HuH-7 (cell line): ENCODE measurements at regions not wholly inside any gene's neighbourhood (a gene's known extent, or its start where the extent isn't known, plus 50 kb on each side); places are given as distances from the start of the nearest gene placed in this dataset.

ENCODE experiments used
- DNase-seq: peaks from one replicate; pipeline ENCODE4 v3.0.0; 2011; ENCODE audit warnings: low spot score

DNA sequence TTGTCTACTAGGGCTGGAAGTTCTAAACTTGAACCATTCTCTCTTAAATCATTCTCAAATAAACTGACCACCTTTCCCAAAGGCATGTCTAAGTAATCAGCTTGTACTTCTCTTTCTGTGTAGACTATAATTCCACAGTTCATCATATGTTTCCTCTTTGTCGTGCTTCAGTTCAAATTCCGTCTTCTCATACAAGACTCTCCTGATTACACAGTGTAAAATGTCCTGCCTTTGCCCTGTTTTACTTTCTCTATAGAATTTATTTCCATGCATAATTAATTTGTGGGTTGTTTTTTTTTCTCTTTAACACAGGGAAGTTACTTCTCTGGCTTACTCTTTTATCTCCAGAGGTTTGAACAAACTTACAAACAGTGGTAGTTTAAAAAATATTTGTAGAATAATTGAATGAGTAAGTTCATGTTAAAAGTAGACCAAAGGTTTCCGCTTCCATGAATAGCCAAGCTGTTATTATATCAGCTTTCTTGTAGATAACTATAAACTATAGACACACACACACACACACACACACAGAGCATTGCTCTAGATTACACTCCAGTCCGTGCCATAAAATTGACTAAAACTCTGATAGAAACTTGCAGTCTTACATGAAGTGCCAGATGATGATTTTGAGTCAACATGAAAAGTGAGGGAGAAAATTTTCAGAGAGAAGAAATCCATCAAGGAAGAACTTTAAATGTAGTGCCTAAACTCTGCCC is 119.0 kb downstream of the SUCNR1 start:
- DNase-seq = no peak

DNA sequence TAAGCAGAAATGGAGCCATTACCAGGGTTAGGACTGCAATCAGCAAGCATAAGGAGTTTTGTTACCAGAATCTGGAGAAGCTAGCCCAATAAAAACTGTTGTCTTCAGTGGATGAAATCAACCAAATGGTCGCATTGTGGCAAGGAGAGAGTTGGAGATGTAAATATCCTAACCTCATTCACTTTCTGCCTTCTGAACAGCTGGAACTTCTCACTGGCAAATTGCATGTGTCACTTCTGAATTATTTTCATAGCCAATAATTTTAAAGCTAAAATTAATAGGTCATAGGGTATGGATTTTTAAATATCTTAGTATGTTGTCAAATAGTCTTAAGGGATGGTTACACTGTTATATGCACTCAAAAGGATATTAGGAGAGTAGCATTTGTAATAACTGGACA is 121.6 kb downstream of the SUCNR1 start:
- no peak for DNase-seq

DNA sequence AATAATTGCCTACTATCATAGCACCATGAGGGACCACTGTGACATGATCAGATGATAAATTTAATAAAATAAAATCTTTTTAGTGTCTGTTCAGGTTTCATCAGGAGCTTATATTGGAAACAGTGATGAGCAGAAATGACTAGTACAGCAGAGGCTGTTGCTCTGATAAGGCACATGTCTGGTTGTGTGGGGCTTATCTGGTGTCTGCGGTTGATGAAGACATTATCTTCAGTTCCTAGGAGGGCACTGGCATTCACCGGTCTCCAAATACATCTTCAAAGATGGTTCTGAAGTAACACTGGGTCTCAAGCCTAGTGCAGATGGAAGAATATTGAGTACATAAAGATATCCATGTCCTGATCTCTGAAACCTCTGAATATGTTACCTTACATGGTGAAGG is 125.3 kb downstream of the SUCNR1 start:
- DNase-seq = no peak

DNA sequence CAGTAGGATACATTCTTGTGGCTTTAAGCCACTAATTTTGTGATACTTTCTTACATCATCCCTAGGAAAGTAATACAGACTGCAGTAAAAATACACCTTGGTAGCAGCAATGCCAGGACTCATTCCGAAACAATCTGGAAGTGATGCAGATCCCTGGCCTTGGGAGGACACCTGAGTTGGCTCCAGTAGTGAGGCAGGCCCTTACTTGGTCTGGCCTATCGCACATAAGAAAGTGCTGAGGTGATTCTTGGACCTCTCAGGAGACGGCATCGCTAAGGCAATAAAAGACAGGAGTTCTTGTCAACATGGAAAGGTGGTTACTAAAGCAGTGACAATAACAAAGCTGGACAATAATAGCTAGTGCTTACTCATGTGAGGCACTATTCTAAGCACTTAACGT is 126.5 kb downstream of the SUCNR1 start:
- no peak for DNase-seq

DNA sequence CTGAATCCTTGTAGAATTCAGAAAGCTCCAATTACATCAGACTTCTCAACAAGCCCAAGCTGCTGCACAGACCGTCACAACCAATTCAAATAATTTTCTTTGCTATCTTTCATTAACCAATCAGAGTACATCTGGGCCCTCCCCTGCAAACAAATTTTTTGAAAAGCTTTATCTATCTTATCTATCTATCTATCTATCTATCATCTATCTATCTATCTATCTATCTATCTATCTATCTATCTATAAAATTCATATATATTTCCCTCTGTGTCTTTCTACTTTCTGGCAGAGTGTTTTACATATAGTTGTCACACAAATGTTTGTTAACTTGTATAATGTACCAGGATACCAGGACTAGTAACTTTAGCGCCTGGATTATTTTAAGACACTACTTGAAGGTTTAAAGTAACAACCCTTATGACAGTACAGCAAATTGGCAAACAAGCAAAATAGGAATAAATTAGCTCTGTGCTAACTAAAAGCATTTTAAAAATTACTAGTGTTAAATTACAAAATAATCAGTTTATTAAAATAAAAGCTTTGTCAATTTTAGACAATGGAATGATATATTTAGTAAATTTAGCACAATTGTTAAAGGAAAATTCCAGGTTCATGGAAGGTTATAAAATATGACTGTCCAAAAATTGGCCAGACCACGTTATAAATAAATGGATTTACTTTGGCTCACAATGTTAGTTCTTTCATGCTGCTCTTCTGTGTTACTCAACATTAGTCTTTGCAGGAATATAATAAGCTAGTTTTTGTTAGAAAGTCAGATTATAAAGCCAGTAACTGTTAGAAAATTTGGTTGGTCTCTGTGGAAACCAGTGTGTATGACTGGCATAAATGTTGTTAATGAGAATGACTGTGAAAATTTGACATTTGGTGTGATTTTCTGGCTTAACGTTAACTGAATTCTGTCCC is 138.6 kb downstream of the SUCNR1 start:
- no peak for DNase-seq

DNA sequence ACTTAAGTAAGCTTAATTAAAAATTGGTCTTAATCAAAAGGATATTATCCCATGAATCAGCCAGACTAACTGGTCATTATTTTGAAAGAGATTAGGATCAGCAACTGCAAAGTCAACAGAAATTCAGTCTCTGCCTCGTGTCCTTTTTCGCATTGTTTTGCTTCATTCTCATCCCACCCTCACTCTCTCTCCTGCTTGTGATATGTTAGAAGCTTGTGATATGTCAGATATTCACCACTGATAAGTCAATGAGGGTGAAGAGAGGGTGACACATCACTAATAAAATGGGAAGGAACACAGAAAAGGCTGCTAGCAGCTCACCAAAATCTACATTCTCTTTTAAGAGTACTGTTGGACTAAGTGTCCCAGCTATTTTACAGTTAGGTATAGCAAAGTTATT is 146.1 kb downstream of the SUCNR1 start:
- DNase-seq = no peak

DNA sequence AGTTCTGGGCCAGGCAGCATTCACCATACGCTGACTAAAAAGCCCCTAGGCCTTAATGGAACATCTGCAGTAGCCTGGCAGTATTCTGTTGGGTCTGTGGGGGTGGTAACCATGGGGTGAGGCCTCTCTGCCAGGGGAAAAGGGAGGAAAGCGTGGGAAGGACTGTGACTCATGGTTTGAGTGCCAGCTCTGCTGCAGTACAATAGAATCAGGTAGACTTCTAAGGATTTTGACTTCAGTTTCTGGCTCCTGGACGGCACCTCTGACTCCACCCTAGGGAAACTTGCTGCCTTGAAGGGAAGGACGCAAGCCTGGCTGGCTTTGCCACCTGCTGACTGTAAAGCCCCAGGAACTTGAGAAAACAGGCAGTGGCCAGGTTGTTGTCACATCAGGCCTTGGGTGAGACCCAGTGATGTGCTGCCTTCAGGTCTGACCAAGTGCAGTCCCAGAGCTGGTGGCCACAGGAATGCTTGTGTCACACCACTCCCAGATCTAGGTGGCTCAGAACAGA is 148.6 kb downstream of the SUCNR1 start:
- DNase-seq = no peak

DNA sequence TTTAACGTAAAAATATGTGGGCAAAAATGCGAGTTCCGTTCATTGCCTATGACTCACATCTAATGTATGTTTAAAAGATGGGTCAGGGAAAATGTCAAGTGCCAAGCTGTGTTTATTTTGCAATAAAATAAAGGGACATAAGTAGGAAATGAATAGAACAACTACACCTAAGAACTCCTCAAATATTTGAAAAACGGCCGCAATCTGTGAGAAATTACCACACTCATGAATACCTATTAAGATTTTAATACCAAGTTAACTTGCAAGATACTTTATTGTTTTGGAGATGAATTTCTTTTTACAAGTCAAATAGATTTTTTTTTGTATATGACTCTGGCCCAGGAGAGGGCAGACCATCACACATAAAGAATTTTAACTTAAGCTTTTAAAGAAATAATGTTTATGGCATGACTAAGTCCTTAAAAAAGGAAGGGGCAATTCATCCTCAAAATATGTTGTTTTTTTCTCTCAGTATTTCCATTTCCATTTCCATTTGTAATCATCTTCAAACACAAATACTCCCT is 152.7 kb downstream of the SUCNR1 start:
- DNase-seq = no peak

DNA sequence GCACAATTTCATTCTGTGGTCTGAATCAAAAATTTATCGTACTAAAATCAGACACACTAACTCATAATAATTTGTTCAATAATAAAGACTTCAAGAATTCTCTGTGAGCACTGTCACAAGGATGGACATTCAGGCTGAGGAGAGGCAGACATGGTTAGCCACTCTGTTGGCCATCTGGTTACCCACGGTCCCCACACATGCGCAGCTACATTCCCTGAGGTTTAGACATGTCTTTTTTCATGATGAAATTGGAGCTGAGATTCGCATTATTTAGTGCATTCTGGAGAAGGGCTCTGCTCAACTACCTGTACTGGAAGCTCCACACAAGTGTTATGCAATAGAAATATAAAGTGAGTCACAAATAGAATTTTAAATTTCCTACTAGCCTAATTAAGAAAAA is 156.9 kb downstream of the SUCNR1 start:
- DNase-seq = no peak

DNA sequence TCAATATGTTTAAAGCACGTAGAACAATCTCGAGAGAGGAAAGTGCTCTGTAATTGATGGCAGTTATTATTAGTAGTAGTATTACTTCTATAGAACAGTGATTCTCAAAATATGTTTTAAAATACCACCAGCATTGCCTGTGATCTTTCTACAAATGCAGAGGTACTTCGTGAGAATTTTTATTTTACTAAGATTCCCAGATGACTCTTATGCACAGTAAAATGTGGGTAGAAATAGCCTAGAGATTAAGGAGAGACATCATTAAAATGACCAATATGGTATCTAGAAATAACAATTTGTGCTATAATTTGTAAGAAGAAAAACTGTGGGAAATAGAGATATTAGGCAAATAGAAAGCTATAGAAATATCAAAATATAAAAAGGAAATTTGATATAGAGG is 157.9 kb downstream of the SUCNR1 start:
- no peak for DNase-seq

DNA sequence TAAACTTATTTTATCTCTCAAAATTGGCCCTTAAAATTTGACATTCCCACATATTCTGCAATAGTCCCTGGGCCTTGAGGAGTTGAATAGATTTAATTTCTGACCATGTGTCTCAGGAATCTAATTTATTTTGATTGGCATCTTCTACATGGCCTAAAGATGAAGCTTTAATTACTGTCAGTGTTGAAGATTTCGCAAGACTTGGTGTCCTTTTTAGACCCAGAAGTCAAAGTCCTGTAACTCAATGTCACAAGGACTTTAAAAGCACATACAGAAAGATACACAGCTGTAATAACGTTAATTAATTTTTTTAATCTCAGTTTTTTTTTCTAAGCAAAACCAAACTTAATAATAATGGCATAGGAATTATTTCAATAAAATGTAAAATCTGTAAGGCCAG is 163.9 kb downstream of the SUCNR1 start:
- DNase-seq = no peak

DNA sequence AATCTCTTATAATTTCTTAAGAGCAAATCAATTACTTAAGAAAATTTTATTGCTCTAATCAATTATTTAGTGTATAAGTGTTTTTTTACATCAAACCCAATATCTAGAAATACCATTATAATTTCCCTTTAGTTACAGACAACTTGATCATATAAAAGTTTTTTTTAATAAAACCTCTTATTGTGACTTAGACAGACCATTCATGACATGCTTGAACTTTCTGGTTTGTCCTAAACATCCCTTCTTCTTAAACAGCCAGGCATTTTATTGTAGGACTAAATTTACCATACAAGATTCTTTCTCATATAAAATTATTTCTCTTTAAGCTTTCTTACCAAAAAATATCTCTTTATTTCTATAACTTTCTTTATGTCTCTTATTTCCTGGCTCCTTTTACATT is 164.5 kb downstream of the SUCNR1 start:
- no peak for DNase-seq

DNA sequence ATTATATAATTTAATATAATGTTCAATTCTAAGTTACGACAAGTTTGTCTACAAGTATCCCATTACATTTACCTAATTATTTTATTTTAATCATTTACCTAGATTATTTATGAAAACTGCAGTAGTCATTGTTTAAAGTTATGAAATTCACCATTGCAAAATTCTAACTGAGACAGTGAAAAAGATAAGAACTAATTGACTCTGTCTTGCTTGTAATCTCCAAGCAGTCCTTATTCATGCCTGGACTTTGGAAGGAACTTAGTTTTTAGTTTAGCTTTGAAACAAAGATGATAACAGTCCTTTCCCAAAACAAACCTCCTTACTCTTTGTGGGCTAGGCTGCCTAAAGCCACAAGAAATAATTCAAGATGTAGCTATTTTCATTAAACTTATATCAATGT is 165.0 kb downstream of the SUCNR1 start:
- DNase-seq = no peak

DNA sequence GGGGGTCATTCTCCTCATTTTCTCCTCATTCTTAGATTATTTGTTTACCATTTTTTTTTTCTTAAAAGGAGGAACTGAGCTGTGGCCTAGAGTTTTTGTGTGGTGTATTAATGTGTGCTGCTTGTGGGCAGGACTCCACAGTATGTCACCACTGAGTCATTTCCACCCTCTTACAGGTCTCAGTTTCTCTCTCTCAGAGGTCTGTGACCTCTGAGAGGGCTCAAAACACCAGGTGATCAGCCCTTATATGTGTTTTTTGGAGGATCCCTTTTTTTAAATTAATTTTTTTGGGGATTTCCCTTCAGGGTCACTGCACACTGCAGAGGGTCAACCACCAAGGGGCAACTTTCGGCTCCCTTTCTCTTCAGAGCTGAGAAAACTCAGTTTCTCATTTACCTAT is 166.4 kb downstream of the SUCNR1 start:
- no peak for DNase-seq

DNA sequence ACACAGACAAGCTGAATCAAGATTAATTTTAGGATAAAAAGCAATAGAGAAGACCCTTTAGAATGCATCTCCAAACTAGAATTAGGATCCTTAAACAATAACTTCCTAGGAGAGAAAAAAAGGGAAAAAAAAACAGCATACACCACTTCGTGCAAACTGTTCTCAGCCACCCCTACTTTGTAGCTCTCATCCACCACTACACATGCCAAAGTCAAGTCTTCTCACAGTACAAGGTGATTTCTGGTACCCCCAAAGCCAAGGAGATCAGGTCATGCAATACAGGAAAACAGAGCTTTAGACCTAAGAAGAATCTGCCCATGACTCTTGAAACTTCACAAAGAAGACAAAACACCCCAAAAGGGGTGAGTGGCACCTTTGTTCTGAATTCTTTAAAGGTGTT is 166.9 kb downstream of the SUCNR1 start:
- no peak for DNase-seq

DNA sequence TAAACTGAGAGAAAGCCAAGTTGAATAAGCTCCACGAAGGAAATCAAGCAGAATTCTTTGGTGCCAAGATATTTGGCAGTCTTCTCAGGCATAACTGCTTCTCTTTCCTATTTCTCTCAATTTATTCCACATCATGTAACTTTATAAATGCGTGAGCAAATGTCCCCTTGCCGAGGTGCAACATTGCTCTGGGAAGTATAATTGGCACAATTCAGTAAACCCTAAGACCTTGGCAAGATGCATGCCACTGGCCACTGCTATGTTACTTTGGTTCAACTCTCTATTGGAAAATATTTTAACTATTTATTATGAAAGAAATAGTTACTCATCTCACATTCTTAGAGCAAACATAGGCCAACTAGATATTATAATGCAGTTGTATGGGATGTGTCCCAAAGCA is 170.2 kb downstream of the SUCNR1 start:
- no peak for DNase-seq

DNA sequence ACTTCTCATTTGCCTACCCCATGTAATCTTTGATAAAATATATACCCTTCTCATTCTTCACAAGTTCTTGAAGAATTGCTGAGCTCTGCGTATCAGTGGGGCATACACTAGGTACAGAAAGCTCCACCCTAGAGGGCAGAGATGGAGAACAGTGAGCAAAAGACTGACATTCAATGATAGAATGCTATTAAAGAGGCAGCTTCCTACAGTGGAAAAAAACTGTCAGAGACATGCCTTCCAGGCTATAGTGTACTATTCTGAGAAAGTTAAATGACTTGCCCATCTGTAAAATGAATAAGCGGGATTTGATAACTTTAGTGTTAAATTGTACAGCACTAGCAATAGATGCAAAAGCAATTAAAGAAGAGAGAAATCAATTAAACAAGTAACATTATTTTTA is 172.8 kb downstream of the SUCNR1 start:
- DNase-seq = no peak

DNA sequence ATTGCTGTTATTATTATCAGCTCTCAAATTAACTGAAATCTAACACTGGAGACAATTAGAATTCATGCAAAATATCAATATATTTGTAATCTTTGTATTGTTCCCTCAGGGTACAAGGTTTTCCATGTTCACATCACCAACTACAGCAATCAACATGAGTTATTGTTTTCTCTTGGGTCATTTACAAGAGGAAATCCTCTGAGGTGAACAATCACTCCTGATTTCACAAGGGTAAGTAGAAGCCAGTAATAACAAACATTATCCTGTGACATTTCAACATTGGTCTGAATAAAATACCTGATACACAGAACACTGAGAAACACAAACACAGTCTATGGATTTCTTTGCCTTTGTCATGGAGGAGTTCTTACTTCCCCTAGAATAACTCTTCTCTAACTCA is 174.0 kb downstream of the SUCNR1 start:
- peak; percentile 4 for DNase-seq

DNA sequence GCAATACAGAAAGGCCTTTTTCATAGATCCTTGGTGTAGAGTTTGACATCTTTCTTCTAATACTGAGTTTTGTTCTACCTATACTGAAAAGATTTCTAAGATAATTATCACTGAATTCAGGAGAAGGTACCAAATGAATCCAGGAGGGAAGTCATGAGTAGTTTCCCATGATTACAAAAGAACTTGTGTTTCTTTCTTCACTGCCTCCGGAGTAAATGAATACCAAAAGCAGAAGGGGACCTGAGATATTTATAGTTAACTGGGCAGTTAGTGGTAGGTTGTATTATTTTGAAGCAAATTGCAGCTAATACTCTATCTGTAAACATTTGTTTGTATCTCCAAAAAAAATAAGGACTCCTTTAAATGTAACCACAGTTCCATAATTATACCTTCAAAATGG is 175.4 kb downstream of the SUCNR1 start:
- DNase-seq = no peak

DNA sequence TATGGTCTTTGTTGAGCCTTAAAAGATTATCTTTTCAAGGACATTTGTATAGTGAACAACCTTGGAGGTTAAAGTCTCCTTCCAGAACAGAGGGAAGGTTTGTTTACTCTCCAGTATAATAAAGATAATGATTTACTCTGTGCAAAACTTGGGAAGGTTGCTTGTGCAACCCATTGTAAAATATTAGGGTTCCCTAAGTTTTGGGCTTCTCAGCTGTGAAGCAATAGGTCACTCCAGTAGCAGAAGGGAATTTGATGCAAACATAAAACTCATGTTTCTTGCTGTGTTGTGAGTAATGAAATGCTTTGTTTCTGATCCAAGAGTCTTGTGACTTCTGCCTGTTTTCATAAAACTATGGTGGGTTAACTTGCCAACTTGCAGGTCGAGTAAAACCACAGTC is 177.5 kb downstream of the SUCNR1 start:
- no peak for DNase-seq

DNA sequence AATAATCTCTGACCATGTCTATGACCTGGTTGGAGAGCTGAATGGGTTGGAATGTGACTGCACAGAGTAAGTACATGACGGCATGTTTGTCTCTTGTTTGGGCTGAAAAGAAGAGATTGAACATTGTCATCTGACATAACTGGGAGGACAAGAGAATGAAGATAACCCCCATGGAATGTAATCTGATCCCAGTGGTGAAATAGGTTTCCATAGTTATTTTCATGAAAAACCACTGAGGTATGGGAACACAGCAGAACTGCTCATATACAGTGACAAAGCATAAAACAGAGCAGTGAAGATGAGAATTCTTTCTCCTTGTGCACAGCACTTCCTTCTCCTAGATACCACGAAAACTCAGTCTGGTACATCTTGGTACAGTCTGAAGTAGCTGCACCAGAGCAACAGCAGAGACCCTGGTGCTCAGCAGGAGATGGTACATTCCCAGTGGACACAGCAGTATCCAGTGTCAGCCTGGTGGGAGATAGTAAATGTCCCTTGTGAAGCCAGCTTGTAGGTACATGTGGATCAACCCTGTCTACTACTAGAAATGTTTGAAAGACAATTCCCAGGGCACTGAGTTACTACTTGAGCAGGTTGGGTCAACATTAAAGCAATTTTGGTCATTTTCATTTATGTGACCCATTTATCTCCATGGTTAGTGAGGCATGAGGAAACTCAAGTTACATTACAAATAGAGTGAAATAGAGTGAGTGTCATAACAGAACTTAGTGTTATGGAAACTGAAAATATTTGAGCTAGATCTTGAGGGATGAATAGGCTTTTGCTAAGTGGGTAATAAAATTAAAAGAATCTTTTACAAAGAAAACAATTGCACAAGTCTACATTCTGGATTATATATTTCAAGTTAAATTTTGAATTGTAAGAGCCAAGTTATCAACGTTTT is 178.3 kb downstream of the SUCNR1 start:
- DNase-seq = peak; percentile 6

DNA sequence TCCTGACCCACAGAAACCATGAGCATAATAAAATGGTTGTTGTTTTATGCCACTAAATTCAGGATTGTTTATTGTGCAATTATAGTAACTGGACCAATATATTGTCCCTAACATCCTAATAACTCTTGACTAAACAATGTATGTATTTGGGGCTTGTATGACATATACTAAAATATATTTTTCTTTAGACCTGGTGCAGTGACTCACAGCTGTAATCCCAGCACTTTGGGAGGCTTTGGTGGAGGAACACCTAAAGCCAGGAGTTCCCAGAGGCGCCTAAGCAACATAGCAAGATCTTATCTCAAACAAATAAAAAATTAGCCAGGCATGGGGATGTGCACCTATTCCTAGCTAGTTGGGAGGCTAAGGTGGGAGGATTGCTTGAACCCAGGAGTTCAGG is 180.4 kb downstream of the SUCNR1 start:
- no peak for DNase-seq
